ENCODE measurements at regions not wholly inside any gene's neighbourhood (a gene's known extent, or its start where the extent isn't known, plus 50 kb on each side); places are given as distances from the start of the nearest gene placed in this dataset.
A peak's percentile ranks its signal among the peaks of the same experiment; 100 is the strongest.

- H4K8ac ChIP-seq (ENCODE audit: low read depth, low read length) = no peak overlapping the region
- H3K9ac ChIP-seq (ENCODE audit: low read length) = no peak overlapping the region
- H3K4me3 ChIP-seq (ENCODE audit: low read depth, low read length) = no peak overlapping the region
- H3K4ac ChIP-seq (ENCODE audit: low read depth, low read length) = no peak overlapping the region
- no peak overlapping the region for H3K23ac ChIP-seq (ENCODE audit: low read length)
- DNase-seq = peak in 1 of 2 donors; percentile 12
- no peak overlapping the region for H3K18ac ChIP-seq (ENCODE audit: low read length)
- H3K4me2 ChIP-seq (ENCODE audit: low read length) = no peak overlapping the region
- no peak overlapping the region for H4K91ac ChIP-seq (ENCODE audit: low read depth, low read length)
- H2AK5ac ChIP-seq (ENCODE audit: low read length) = no peak overlapping the region
- no peaks in the 10 kb centered on the region for H3K79me2 ChIP-seq (ENCODE audit: control insufficient read depth, insufficient read depth, low read length, poor library complexity)
- H3K9me3 ChIP-seq (ENCODE audit: insufficient read depth, low read depth, low read length) = no peaks in the 10 kb centered on the region
- H3K27ac ChIP-seq (ENCODE audit: low read depth, low read length) = no peak overlapping the region
- WGBS (ENCODE audit: extremely low coverage, insufficient coverage, insufficient read length) = no CpG with 5 or more reads among the region's 1 CpG
- H2BK12ac ChIP-seq (ENCODE audit: low read length) = no peak overlapping the region
- H3K4me1 ChIP-seq (ENCODE audit: control insufficient read depth in 1 of 2, insufficient read depth in 2 of 2, low read length in 2 of 2) = no peaks in the 10 kb centered on the region
- H4K12ac ChIP-seq (ENCODE audit: low read depth, low read length) = no peak overlapping the region
- no peak overlapping the region for H2AFZ ChIP-seq (ENCODE audit: insufficient read depth, low read length, poor library complexity)
- H3K14ac ChIP-seq (ENCODE audit: low read length) = no peak overlapping the region
- no peaks in the 10 kb centered on the region for H3K79me1 ChIP-seq (ENCODE audit: low read length)
- no peaks in the 10 kb centered on the region for H3K36me3 ChIP-seq (ENCODE audit: control insufficient read depth in 1 of 2, insufficient read depth in 2 of 2, low read length in 2 of 2)
- no peak overlapping the region for H2BK120ac ChIP-seq (ENCODE audit: insufficient read depth, low read length, poor library complexity)
- H2BK5ac ChIP-seq (ENCODE audit: low read depth, low read length, poor library complexity) = no peak overlapping the region
- no peaks in the 10 kb centered on the region for H3K27me3 ChIP-seq (ENCODE audit: insufficient read depth, low read length)
These were observed 251.5 kb downstream of the GPM6A start for GRCh38 chr4:175560604-175561003.

- Histone ChIP-seq H3K4me2 (ENCODE audit: low read length) (no peak overlapping the region), H3K4me3 (ENCODE audit: low read depth, low read length) (no peak overlapping the region), H2BK120ac (ENCODE audit: insufficient read depth, low read length, poor library complexity) (no peak overlapping the region), H2AK5ac (ENCODE audit: low read length) (no peak overlapping the region), H3K18ac (ENCODE audit: low read length) (no peak overlapping the region), H3K4me1 (ENCODE audit: control insufficient read depth in 1 of 2, insufficient read depth in 2 of 2, low read length in 2 of 2) (no peaks in the 10 kb centered on the region), H4K91ac (ENCODE audit: low read depth, low read length) (no peak overlapping the region), H4K12ac (ENCODE audit: low read depth, low read length) (no peak overlapping the region), H3K14ac (ENCODE audit: low read length) (no peak overlapping the region), H2BK5ac (ENCODE audit: low read depth, low read length, poor library complexity) (no peak overlapping the region), H3K23ac (ENCODE audit: low read length) (no peak overlapping the region), H2BK12ac (ENCODE audit: low read length) (no peak overlapping the region), H3K79me1 (ENCODE audit: low read length) (no peaks in the 10 kb centered on the region), H3K4ac (ENCODE audit: low read depth, low read length) (no peak overlapping the region), H3K36me3 (ENCODE audit: control insufficient read depth in 1 of 2, insufficient read depth in 2 of 2, low read length in 2 of 2) (no peaks in the 10 kb centered on the region), H2AFZ (ENCODE audit: insufficient read depth, low read length, poor library complexity) (no peak overlapping the region), H3K27ac (ENCODE audit: low read depth, low read length) (no peak overlapping the region), H3K9me3 (ENCODE audit: insufficient read depth, low read depth, low read length) (no peaks in the 10 kb centered on the region), H3K9ac (ENCODE audit: low read length) (no peak overlapping the region), H3K79me2 (ENCODE audit: control insufficient read depth, insufficient read depth, low read length, poor library complexity) (no peaks in the 10 kb centered on the region), H3K27me3 (ENCODE audit: insufficient read depth, low read length) (no peaks in the 10 kb centered on the region), H4K8ac (ENCODE audit: low read depth, low read length) (no peak overlapping the region)
- no peak for DNase-seq
- no CpG with 5 or more reads among the region's 1 CpG for WGBS (ENCODE audit: extremely low coverage, insufficient coverage, insufficient read length)
These were observed 250.4 kb downstream of the GPM6A start for GRCh38 chr4:175561696-175562095.

GRCh38 chr4:175562111-175562510 lies 250.0 kb downstream of the GPM6A start:
- no peak overlapping the region for H3K9ac ChIP-seq (ENCODE audit: low read length)
- no peaks in the 10 kb centered on the region for H3K4me1 ChIP-seq (ENCODE audit: control insufficient read depth in 1 of 2, insufficient read depth in 2 of 2, low read length in 2 of 2)
- H4K91ac ChIP-seq (ENCODE audit: low read depth, low read length) = no peak overlapping the region
- H3K79me1 ChIP-seq (ENCODE audit: low read length) = no peaks in the 10 kb centered on the region
- no CpG with 5 or more reads among the region's 2 CpGs for WGBS (ENCODE audit: extremely low coverage, insufficient coverage, insufficient read length)
- H3K4ac ChIP-seq (ENCODE audit: low read depth, low read length) = no peak overlapping the region
- H3K23ac ChIP-seq (ENCODE audit: low read length) = no peak overlapping the region
- no peak overlapping the region for H2BK12ac ChIP-seq (ENCODE audit: low read length)
- H4K8ac ChIP-seq (ENCODE audit: low read depth, low read length) = no peak overlapping the region
- no peak overlapping the region for H2AK5ac ChIP-seq (ENCODE audit: low read length)
- no peak overlapping the region for H3K27ac ChIP-seq (ENCODE audit: low read depth, low read length)
- H3K18ac ChIP-seq (ENCODE audit: low read length) = no peak overlapping the region
- no peak overlapping the region for H2BK5ac ChIP-seq (ENCODE audit: low read depth, low read length, poor library complexity)
- no peak overlapping the region for H2BK120ac ChIP-seq (ENCODE audit: insufficient read depth, low read length, poor library complexity)
- H2AFZ ChIP-seq (ENCODE audit: insufficient read depth, low read length, poor library complexity) = no peak overlapping the region
- H4K12ac ChIP-seq (ENCODE audit: low read depth, low read length) = no peak overlapping the region
- H3K36me3 ChIP-seq (ENCODE audit: control insufficient read depth in 1 of 2, insufficient read depth in 2 of 2, low read length in 2 of 2) = no peaks in the 10 kb centered on the region
- H3K4me2 ChIP-seq (ENCODE audit: low read length) = no peak overlapping the region
- no peaks in the 10 kb centered on the region for H3K79me2 ChIP-seq (ENCODE audit: control insufficient read depth, insufficient read depth, low read length, poor library complexity)
- H3K9me3 ChIP-seq (ENCODE audit: insufficient read depth, low read depth, low read length) = no peaks in the 10 kb centered on the region
- H3K14ac ChIP-seq (ENCODE audit: low read length) = no peak overlapping the region
- no peak overlapping the region for H3K4me3 ChIP-seq (ENCODE audit: low read depth, low read length)
- H3K27me3 ChIP-seq (ENCODE audit: insufficient read depth, low read length) = no peaks in the 10 kb centered on the region
- DNase-seq = peak; percentile 33 to 93

GRCh38 chr4:175562542-175562941 lies 249.5 kb downstream of the GPM6A start:
- Histone ChIP-seq H3K79me1 (ENCODE audit: low read length) (no peaks in the 10 kb centered on the region), H3K23ac (ENCODE audit: low read length) (no peak overlapping the region), H2BK5ac (ENCODE audit: low read depth, low read length, poor library complexity) (no peak overlapping the region)

More at GRCh38 chr4:175562542-175562941, 249.5 kb downstream of the GPM6A start:
- Histone ChIP-seq H4K8ac (ENCODE audit: low read depth, low read length) (no peak overlapping the region), H3K4ac (ENCODE audit: low read depth, low read length) (no peak overlapping the region), H3K4me1 (ENCODE audit: control insufficient read depth in 1 of 2, insufficient read depth in 2 of 2, low read length in 2 of 2) (no peaks in the 10 kb centered on the region), H4K12ac (ENCODE audit: low read depth, low read length) (no peak overlapping the region), H2BK120ac (ENCODE audit: insufficient read depth, low read length, poor library complexity) (no peak overlapping the region), H4K91ac (ENCODE audit: low read depth, low read length) (no peak overlapping the region), H2AK5ac (ENCODE audit: low read length) (no peak overlapping the region), H3K4me3 (ENCODE audit: low read depth, low read length) (no peak overlapping the region), H3K9ac (ENCODE audit: low read length) (no peak overlapping the region), H2BK12ac (ENCODE audit: low read length) (no peak overlapping the region), H3K9me3 (ENCODE audit: insufficient read depth, low read depth, low read length) (no peaks in the 10 kb centered on the region), H3K79me2 (ENCODE audit: control insufficient read depth, insufficient read depth, low read length, poor library complexity) (no peaks in the 10 kb centered on the region), H3K27me3 (ENCODE audit: insufficient read depth, low read length) (no peaks in the 10 kb centered on the region), H3K18ac (ENCODE audit: low read length) (no peak overlapping the region), H3K27ac (ENCODE audit: low read depth, low read length) (no peak overlapping the region), H3K36me3 (ENCODE audit: control insufficient read depth in 1 of 2, insufficient read depth in 2 of 2, low read length in 2 of 2) (no peaks in the 10 kb centered on the region), H3K14ac (ENCODE audit: low read length) (no peak overlapping the region), H2AFZ (ENCODE audit: insufficient read depth, low read length, poor library complexity) (no peak overlapping the region), H3K4me2 (ENCODE audit: low read length) (no peak overlapping the region)
- WGBS (ENCODE audit: extremely low coverage, insufficient coverage, insufficient read length) = no CpG with 5 or more reads among the region's 4 CpGs
- DNase-seq = peak; percentile 48 to 73
